Esophagus squamous epithelium (tissue), 5 donors: ENCODE measurements at regions not wholly inside any gene's neighbourhood (a gene's known extent, or its start where the extent isn't known, plus 50 kb on each side); places are given as distances from the start of the nearest gene placed in this dataset.

Source experiments
- DNase-seq: peaks from one replicate; lab custom pipeline; 2025; lab: John Stamatoyannopoulos, UW
- H3K27ac ChIP-seq, 4 donors: fragments of 200-600 bp; sonication (generic); one replicate each; pipeline ENCODE4 v1.5.1; 2016 to 2019; ENCODE audit warnings: mild to moderate bottlenecking in 1 of 4
- H3K27me3 ChIP-seq, 4 donors: fragments of 200-600 bp; sonication (generic); 1 replicate in 3 of 4; 2 replicates in 1 of 4; pipeline versions ENCODE4 v1.5.1 to v1.6.0; 2017 to 2021; ENCODE audit warnings: antibody characterized with exemption in 1 of 4
- H3K36me3 ChIP-seq, 3 donors: fragments of 200-600 bp; sonication (generic); one replicate each; pipeline ENCODE4 v1.5.1; 2016 to 2019
- H3K4me1 ChIP-seq, 3 donors: fragments of 200-600 bp; sonication (generic); one replicate each; pipeline ENCODE4 v1.5.1; 2017 to 2019
- H3K4me3 ChIP-seq, 4 donors: fragments of 200-600 bp; sonication (generic); 1 replicate in 3 of 4; 2 replicates in 1 of 4; pipeline ENCODE4 v1.5.1; 2016 to 2019; ENCODE audit warnings: mild to moderate bottlenecking in 2 of 4, moderate library complexity in 1 of 4
- H3K9me3 ChIP-seq, 3 donors: fragments of 200-600 bp; sonication (generic); one replicate each; pipeline ENCODE4 v1.5.1; 2016 to 2019
- CTCF ChIP-seq, 6 experiments: fragments of 450-650 bp in 4 of 6; fragments of 200-600 bp in 2 of 6; sonication (generic) in 2 of 6; IDR thresholded peaks; one replicate each; pipeline ENCODE4 v1.5.1; 2016 to 2019; ENCODE audit warnings: antibody characterized with exemption in 6 of 6, mild to moderate bottlenecking in 4 of 6, moderate library complexity in 4 of 6
- POLR2A ChIP-seq, 4 donors: fragments of 450-650 bp; IDR thresholded peaks; one replicate each; pipeline ENCODE4 v1.6.1; 2017; ENCODE audit warnings: antibody characterized with exemption in 4 of 4, mild to moderate bottlenecking in 4 of 4, moderate library complexity in 3 of 4
- WGBS, 2 donors: methylation state at CpG; one replicate each; pipeline ENCODE4 v1.1.5; 2018; 5-methylcytosine and 5-hydroxymethylcytosine counted together
- intact Hi-C: fragments of 100-400 bp; cut with DNase I; formaldehyde crosslinking; loops from one replicate; pipeline ENCODE4 v1.15.0; 2022
- donor health status: DM: yes; HTN: yes; CAD: no.

GRCh38 chr3:5673521-5673920 is 486.0 kb downstream of the EDEM1 start:
- 71 to 80% methylated on average over 3 of the region's 3 CpGs for WGBS, 2 donors
- DNase-seq: no peak
- TF ChIP-seq POLR2A (IDR thresholded peaks at IDR 0.05) (no peak), CTCF (IDR thresholded peaks at IDR 0.05) (no peak)

GRCh38 chr3:5675319-5675718 is 487.8 kb downstream of the EDEM1 start:
- H3K4me3 ChIP-seq: no peak overlapping the region
- 62 to 78% methylated on average over 3 of the region's 3 CpGs for WGBS, 2 donors

More at GRCh38 chr3:5673521-5673920, 486.0 kb downstream of the EDEM1 start:
- intact Hi-C loops: no loop called here
- Histone ChIP-seq H3K27me3 (no peaks in the 10 kb centered on the region), H3K4me1 (no peaks in the 10 kb centered on the region), H3K27ac (no peak overlapping the region), H3K36me3 (no peaks in the 10 kb centered on the region), H3K9me3 (no peaks in the 10 kb centered on the region), H3K4me3 (no peak overlapping the region)

GRCh38 chr3:5677555-5677954 is 490.0 kb downstream of the EDEM1 start:
- 74 to 82% methylated on average over 6 of the region's 6 CpGs for WGBS, 2 donors
- Histone ChIP-seq H3K36me3 (no peaks in the 10 kb centered on the region), H3K4me1 (no peaks in the 10 kb centered on the region), H3K27me3 (no peaks in the 10 kb centered on the region), H3K4me3 (no peak overlapping the region), H3K9me3 (no peaks in the 10 kb centered on the region), H3K27ac (no peak overlapping the region)
- no peak for TF ChIP-seq CTCF (IDR thresholded peaks at IDR 0.05)
- no peak for DNase-seq
- intact Hi-C loops: no loop called here

More at GRCh38 chr3:5675319-5675718, 487.8 kb downstream of the EDEM1 start:
- Histone ChIP-seq H3K9me3 (no peaks in the 10 kb centered on the region), H3K4me1 (no peaks in the 10 kb centered on the region), H3K27ac (no peak overlapping the region), H3K36me3 (no peaks in the 10 kb centered on the region), H3K27me3 (no peaks in the 10 kb centered on the region)
- DNase-seq: no peak
- intact Hi-C loops: no loop called here
- TF ChIP-seq CTCF (IDR thresholded peaks at IDR 0.05) (no peak), POLR2A (IDR thresholded peaks at IDR 0.05) (no peak)

- 75% methylated on average over 2 of the region's 2 CpGs for WGBS, 2 donors
- intact Hi-C loops: no loop called here
- Histone ChIP-seq H3K27ac (no peak overlapping the region), H3K4me1 (no peaks in the 10 kb centered on the region), H3K9me3 (no peaks in the 10 kb centered on the region), H3K27me3 (no peaks in the 10 kb centered on the region), H3K4me3 (no peak overlapping the region), H3K36me3 (no peaks in the 10 kb centered on the region)
- no peak for TF ChIP-seq CTCF (IDR thresholded peaks at IDR 0.05)
- TF ChIP-seq POLR2A (IDR thresholded peaks at IDR 0.05): no peak
- no peak for DNase-seq
These were observed 490.7 kb downstream of the EDEM1 start for GRCh38 chr3:5678248-5678647.

- Histone ChIP-seq H3K9me3 (no peaks in the 10 kb centered on the region), H3K27me3 (no peaks in the 10 kb centered on the region), H3K4me1 (no peaks in the 10 kb centered on the region), H3K27ac (no peak overlapping the region), H3K4me3 (no peak overlapping the region), H3K36me3 (no peaks in the 10 kb centered on the region)
- no peak for DNase-seq
- 80 to 84% methylated on average over 4 to 5 of the region's 5 CpGs for WGBS, 2 donors
- intact Hi-C loops: no loop called here
- TF ChIP-seq CTCF (IDR thresholded peaks at IDR 0.05): no peak
- TF ChIP-seq POLR2A (IDR thresholded peaks at IDR 0.05): no peak
These were observed 491.3 kb downstream of the EDEM1 start for GRCh38 chr3:5678844-5679243.
